Brain microvascular endothelial cell (primary cell): ENCODE measurements at regions not wholly inside any gene's neighbourhood (a gene's known extent, or its start where the extent isn't known, plus 50 kb on each side); places are given as distances from the start of the nearest gene placed in this dataset.

ENCODE experiments used
- DNase-seq: peaks from one replicate; pipeline ENCODE4 v3.0.0-alpha.2; 2020
- H3K27ac ChIP-seq: fragments of 250-450 bp; sonication (Bioruptor Pico); 2 replicates; pipeline ENCODE4 v1.5.1; 2020; ENCODE audit warnings: mild to moderate bottlenecking, moderate library complexity
- H3K27me3 ChIP-seq: fragments of 250-450 bp; sonication (Bioruptor Pico); replicated peaks from 2 replicates; pipeline ENCODE4 v1.5.1; 2020; ENCODE audit warnings: mild to moderate bottlenecking
- H3K36me3 ChIP-seq: fragments of 250-450 bp; sonication (Bioruptor Pico); replicated peaks from 2 replicates; pipeline ENCODE4 v1.5.1; 2020; ENCODE audit warnings: mild to moderate bottlenecking
- H3K4me3 ChIP-seq: 2 replicates; pipeline ENCODE4 v1.5.1; 2011; ENCODE audit warnings: low read depth, mild to moderate bottlenecking, control low read depth, low read length, moderate library complexity
- CTCF ChIP-seq: IDR thresholded peaks from 2 replicates; pipeline ENCODE4 v1.5.1; 2011; ENCODE audit warnings: low read depth, mild to moderate bottlenecking, moderate library complexity, low read length, control low read depth, inconsistent platforms; ENCODE audit errors: missing control alignments
- in situ Hi-C: cut with HindIII; loops from 2 replicates; pipeline ENCODE4 v1.10.0; 2017; ENCODE audit warnings: low sequenced_read_pairs, low pct_ligation_motif_present

DNA sequence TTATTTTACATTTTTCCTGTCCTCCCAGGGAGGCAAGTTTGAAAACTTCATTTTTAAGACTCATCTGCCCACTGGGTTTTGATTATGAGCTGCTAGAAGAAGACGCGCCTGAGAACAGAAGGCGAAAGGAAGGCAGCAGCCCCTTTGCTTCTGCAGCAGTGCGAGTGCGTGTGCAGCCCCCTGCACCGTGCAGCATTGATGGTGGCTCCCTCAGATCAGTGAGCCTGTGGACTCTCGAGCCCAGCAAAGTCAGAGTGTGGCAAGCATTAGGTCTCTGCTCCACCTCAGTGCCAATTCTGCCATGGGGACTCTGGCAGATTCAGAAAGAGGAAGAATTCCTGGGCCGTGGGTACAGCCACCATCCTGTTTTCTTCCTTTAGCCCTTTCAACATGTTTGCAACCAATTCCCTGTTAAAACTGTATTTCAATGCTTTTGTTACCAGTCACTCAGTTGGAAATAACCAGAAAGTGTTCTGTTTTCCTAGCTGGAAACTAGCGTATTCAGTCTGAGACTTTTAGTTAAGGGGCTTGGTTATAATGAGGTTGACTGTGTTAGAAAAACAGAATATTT, 134.8 kb upstream of the OGFRL1 start:
- Histone ChIP-seq H3K27me3 (no peaks in the 10 kb centered on the region), H3K4me3 (no peak overlapping the region), H3K36me3 (no peaks in the 10 kb centered on the region), H3K27ac (no peak overlapping the region)
- in situ Hi-C loops, result no loop called here
- DNase-seq, result no peak
- TF ChIP-seq CTCF, result no peak

DNA sequence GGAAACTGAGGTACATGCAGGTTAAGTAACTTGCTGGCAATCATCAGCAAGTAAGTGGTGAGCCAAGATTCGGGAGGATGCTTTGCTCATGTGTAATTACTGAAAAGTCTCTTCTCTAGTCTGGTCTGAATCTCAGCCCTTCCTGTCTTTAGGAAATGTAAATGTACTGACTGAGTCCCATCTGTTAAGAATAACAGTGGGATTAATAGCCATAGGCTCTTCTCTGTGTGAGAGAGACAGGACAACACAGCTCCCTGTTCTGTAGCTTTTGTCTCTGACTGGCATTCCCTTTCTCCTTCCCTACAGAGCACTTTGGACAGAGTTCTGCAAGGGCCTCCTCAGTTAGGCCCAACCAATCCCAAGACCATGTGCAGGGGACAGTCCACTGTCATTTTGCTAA, 131.3 kb upstream of the OGFRL1 start:
- TF ChIP-seq CTCF, result no peak
- in situ Hi-C loops, result no loop called here
- Histone ChIP-seq H3K27ac (no peak overlapping the region), H3K36me3 (no peaks in the 10 kb centered on the region), H3K27me3 (no peaks in the 10 kb centered on the region), H3K4me3 (no peak overlapping the region)
- DNase-seq, result no peak

GRCh38 chr6:71164890-71165289, 123.7 kb upstream of the OGFRL1 start:
- Histone ChIP-seq H3K27ac (no peak overlapping the region), H3K27me3 (no peaks in the 10 kb centered on the region), H3K4me3 (no peak overlapping the region), H3K36me3 (no peaks in the 10 kb centered on the region)
- TF ChIP-seq CTCF, result no peak
- in situ Hi-C loops, result no loop called here
- DNase-seq, result no peak

- no peak for TF ChIP-seq CTCF
- Histone ChIP-seq H3K4me3 (no peak overlapping the region), H3K27me3 (no peaks in the 10 kb centered on the region), H3K27ac (no peak overlapping the region), H3K36me3 (no peaks in the 10 kb centered on the region)
- in situ Hi-C loops, result no loop called here
- no peak for DNase-seq
Measured at GRCh38 chr6:71168233-71168765, 120.3 kb upstream of the OGFRL1 start.

- no peak for TF ChIP-seq CTCF
- in situ Hi-C loops, result no loop called here
- Histone ChIP-seq H3K27ac (no peak overlapping the region), H3K27me3 (no peaks in the 10 kb centered on the region), H3K36me3 (no peaks in the 10 kb centered on the region), H3K4me3 (no peak overlapping the region)
- no peak for DNase-seq
Measured at GRCh38 chr6:71171497-71172070, 117.0 kb upstream of the OGFRL1 start.
